CD4-positive, alpha-beta T cell (primary cell): ENCODE measurements at regions not wholly inside any gene's neighbourhood (a gene's known extent, or its start where the extent isn't known, plus 50 kb on each side); places are given as distances from the start of the nearest gene placed in this dataset.

Experiments
- ATAC-seq: fragments of 200-7000 bp; cut with Tn5 transposase; one replicate; pipeline ENCODE4 v1.10.0; 2022; ENCODE audit warnings: mild to moderate bottlenecking; ENCODE audit not compliant: poor library complexity
- CTCF ChIA-PET: fragments of 350-600 bp; sonication (Branson Sonifier 250); formaldehyde crosslinking; loops from one replicate; lab custom pipeline; 2021; ENCODE audit warnings: antibody characterized with exemption, inconsistent platforms; lab: Charles Lee
- POLR2A ChIA-PET: fragments of 350-600 bp; sonication (Branson Sonifier 250); formaldehyde crosslinking; loops from one replicate; lab custom pipeline; 2021; ENCODE audit warnings: antibody characterized with exemption, inconsistent platforms; lab: Charles Lee
- DNase-seq, 14 experiments: peaks; one replicate each; pipeline ENCODE4 v3.0.0-alpha.2; 2013 to 2020; ENCODE audit warnings: mixed read lengths in 2 of 14
- H3K27ac ChIP-seq, 2 donors: one replicate each; pipeline versions ENCODE4 v1.5.1 to v1.7.0; 2013; ENCODE audit warnings: low read length in 2 of 2, low read depth in 1 of 2, mild to moderate bottlenecking in 1 of 2
- H3K27me3 ChIP-seq, 2 experiments: 1 replicate in 1 of 2; 2 replicates in 1 of 2; pipeline versions ENCODE4 v1.6.1 to v1.7.0; 2013; ENCODE audit warnings: low read length in 2 of 2, control low read depth in 1 of 2, mild to moderate bottlenecking in 1 of 2, moderate library complexity in 1 of 2; ENCODE audit not compliant: insufficient read depth in 2 of 2, control insufficient read depth in 1 of 2
- H3K36me3 ChIP-seq: one replicate; pipeline ENCODE4 v1.6.1; 2013; ENCODE audit warnings: low read length, control low read depth; ENCODE audit not compliant: insufficient read depth
- H3K4me1 ChIP-seq: one replicate; pipeline ENCODE4 v1.6.1; 2013; ENCODE audit warnings: low read length, control low read depth; ENCODE audit not compliant: insufficient read depth
- H3K4me3 ChIP-seq: one replicate; pipeline ENCODE4 v1.5.1; 2013; ENCODE audit warnings: mild to moderate bottlenecking, low read length, moderate library complexity
- H3K9me3 ChIP-seq, 2 experiments: 1 replicate in 1 of 2; 2 replicates in 1 of 2; pipeline versions ENCODE4 v1.6.1 to v1.7.0; 2013; ENCODE audit warnings: low read length in 2 of 2, mild to moderate bottlenecking in 2 of 2, control low read depth in 1 of 2, moderate library complexity in 1 of 2; ENCODE audit not compliant: control insufficient read depth in 1 of 2, insufficient read depth in 1 of 2
- H3K27ac Mint-ChIP-seq: one replicate; pipeline ENCODE4 v1.8.0; 2020; ENCODE audit warnings: mixed read lengths
- H3K27me3 Mint-ChIP-seq: one replicate; pipeline ENCODE4 v1.8.0; 2021; ENCODE audit warnings: mixed read lengths
- H3K36me3 Mint-ChIP-seq: one replicate; pipeline ENCODE4 v1.8.0; 2021; ENCODE audit warnings: low read depth, mixed read lengths
- H3K4me1 Mint-ChIP-seq: one replicate; pipeline ENCODE4 v1.8.0; 2021; ENCODE audit warnings: low read depth, mixed read lengths
- H3K4me3 Mint-ChIP-seq: one replicate; pipeline ENCODE4 v1.8.0; 2020; ENCODE audit warnings: mild to moderate bottlenecking, mixed read lengths
- H3K9me3 Mint-ChIP-seq: one replicate; pipeline ENCODE4 v1.8.0; 2020; ENCODE audit warnings: mixed read lengths
- intact Hi-C, 2 experiments: fragments of 100-400 bp; cut with DNase I in 1 of 2; cut with micrococcal nuclease in 1 of 2; formaldehyde crosslinking; loops; one replicate each; pipeline versions ENCODE4 v1.15.1 to v1.9.0; 2023 to 2025; cut with DNase I, micrococcal nuclease
- TF ChIP-seq, protein P1 (sequence below): fragments of 200-600 bp; IDR thresholded peaks from one replicate; pipeline ENCODE4 v1.8.0; 2022; ENCODE audit warnings: antibody characterized with exemption, mild to moderate bottlenecking

DNA sequence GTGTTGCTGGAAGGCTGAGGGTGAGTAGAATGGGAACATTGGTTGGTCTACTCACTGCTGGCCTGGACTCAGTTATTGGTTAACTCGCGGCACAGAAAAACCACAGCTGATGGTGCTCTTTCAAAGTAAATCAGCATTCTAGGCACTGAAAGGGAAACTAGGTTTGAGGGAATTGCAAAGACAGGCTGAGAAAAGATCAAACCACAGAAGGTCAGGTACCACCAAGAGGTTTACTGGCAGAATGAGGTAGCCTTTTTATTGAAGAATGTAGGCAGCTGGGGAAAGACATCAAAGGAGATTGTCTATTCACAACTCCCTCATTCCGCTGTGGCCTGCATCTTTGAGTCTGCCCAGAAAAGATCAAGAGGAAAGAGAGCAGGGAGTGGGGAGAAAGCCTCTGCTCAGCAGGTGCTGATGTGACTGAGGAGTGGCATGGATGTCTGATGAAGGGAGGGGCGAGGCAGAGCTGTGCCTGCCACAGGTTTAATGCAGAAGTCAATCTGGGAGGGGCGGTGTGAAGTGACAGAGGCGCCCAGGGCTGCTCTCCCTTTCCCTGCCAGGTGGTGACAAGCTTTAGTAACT, 255.5 kb downstream of the MAN2A1 start:
- Histone ChIP-seq H3K27me3 (no peaks in the 10 kb centered on the region), H3K4me1 (peaks cover 7% of the 10 kb centered on the region), H3K27ac (no peak overlapping the region), H3K36me3 (no peaks in the 10 kb centered on the region), H3K4me3 (no peak overlapping the region), H3K9me3 (peaks cover 3 to 4% of the 10 kb centered on the region in 2 experiments)
- H3K9me3 Mint-ChIP-seq, result no peaks in the 10 kb centered on the region
- H3K4me3 Mint-ChIP-seq, result no peak overlapping the region
- TF ChIP-seq, protein P1, sequence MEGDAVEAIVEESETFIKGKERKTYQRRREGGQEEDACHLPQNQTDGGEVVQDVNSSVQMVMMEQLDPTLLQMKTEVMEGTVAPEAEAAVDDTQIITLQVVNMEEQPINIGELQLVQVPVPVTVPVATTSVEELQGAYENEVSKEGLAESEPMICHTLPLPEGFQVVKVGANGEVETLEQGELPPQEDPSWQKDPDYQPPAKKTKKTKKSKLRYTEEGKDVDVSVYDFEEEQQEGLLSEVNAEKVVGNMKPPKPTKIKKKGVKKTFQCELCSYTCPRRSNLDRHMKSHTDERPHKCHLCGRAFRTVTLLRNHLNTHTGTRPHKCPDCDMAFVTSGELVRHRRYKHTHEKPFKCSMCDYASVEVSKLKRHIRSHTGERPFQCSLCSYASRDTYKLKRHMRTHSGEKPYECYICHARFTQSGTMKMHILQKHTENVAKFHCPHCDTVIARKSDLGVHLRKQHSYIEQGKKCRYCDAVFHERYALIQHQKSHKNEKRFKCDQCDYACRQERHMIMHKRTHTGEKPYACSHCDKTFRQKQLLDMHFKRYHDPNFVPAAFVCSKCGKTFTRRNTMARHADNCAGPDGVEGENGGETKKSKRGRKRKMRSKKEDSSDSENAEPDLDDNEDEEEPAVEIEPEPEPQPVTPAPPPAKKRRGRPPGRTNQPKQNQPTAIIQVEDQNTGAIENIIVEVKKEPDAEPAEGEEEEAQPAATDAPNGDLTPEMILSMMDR, result no peak
- intact Hi-C loops, result no loop called here
- H3K27me3 Mint-ChIP-seq, result no peaks in the 10 kb centered on the region
- ATAC-seq (peak; percentile 51), DNase-seq (peak in 4 of 14 experiments; percentile 4 to 20 (median 5))
- ChIA-PET POLR2A (interaction anchor here (1.0 kb wide), 1 partner anchor 23 kb away, joined by 3 read pairs; no protein-coding TSS in a partner anchor), CTCF (no interaction called here)
- no peak overlapping the region for H3K27ac Mint-ChIP-seq
- no peaks in the 10 kb centered on the region for H3K36me3 Mint-ChIP-seq
- H3K4me1 Mint-ChIP-seq, result peaks cover 24% of the 10 kb centered on the region

DNA sequence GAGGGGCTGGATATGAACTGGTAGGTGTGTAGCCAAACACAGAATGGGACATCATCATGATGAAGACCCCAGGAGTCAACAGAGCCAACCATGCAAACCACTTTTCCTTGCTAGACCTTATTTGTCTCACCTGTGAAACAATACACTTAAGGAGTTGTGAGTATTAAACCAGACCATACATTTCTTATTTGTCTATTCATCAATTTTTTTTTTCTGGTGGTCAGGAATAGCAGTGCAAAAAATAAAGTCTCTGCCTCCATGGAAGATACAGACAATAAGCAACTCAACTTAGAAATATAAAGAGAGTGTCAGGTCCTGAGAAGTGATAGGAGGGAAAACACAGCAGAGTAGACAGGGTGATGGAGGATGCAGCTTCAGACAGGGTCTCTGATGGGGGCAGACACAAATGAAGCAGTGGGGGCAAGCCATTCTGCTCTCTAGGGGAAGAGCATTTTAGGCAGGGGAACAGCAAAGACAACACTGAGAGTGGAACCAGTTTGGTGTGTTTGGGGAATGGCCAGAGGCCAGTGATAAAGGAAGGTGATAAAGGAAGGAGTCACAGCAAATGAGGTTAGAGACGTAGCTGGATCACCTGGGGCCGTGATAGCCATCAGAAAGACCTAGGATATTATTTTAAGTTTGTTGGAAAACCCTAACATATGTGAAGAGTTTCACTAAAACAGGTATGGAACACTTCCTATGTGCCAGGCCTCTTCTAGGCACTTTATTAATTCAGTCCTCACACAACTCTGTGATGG, 256.2 kb downstream of the MAN2A1 start:
- Mint-ChIP-seq H3K9me3 (no peaks in the 10 kb centered on the region), H3K4me1 (peaks cover 24% of the 10 kb centered on the region), H3K36me3 (no peaks in the 10 kb centered on the region), H3K4me3 (no peak overlapping the region), H3K27ac (no peak overlapping the region), H3K27me3 (no peaks in the 10 kb centered on the region)
- no peak for DNase-seq
- TF ChIP-seq, protein P1, result no peak
- intact Hi-C loops, result no loop called here
- H3K9me3 ChIP-seq, result peaks cover 0 to 2% of the 10 kb centered on the region in 2 experiments
- ATAC-seq, result no peak
- no peak overlapping the region for H3K27ac ChIP-seq
- ChIA-PET POLR2A (no interaction called here), CTCF (no interaction called here)
- no peaks in the 10 kb centered on the region for H3K27me3 ChIP-seq
- H3K4me1 ChIP-seq, result peaks cover 7% of the 10 kb centered on the region
- H3K36me3 ChIP-seq, result no peaks in the 10 kb centered on the region
- H3K4me3 ChIP-seq, result no peak overlapping the region

DNA sequence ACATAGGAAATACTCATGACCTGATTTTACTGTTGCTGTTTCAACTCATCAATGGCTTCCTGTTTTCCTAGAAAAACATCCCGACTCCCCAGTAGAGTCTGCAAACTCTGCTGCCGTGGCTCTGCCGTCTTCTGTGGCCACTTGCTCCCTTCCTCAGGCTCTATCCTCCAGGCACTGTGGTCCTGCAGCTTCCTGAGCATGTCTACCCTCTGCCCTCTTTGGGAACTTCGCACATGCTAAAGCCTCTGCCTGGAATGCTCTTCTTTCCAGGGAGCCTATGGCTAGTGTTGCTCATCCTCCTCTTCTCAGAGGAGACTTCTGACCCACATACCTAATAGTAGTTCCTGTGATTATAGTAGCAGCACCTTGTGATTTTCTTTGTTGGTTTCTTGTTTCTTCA, 256.9 kb downstream of the MAN2A1 start:
- H3K36me3 ChIP-seq, result no peaks in the 10 kb centered on the region
- POLR2A ChIA-PET, result no interaction called here
- ATAC-seq (no peak), DNase-seq (no peak)
- no peaks in the 10 kb centered on the region for H3K27me3 ChIP-seq
- H3K4me1 ChIP-seq, result peaks cover 7% of the 10 kb centered on the region
- TF ChIP-seq, protein P1, result no peak
- CTCF ChIA-PET, result no interaction called here
- intact Hi-C loops, result no loop called here
- H3K27ac ChIP-seq, result no peak overlapping the region
- H3K27me3 Mint-ChIP-seq, result no peaks in the 10 kb centered on the region
- H3K27ac Mint-ChIP-seq, result no peak overlapping the region
- H3K9me3 Mint-ChIP-seq, result no peaks in the 10 kb centered on the region
- no peaks in the 10 kb centered on the region for H3K36me3 Mint-ChIP-seq
- no peak overlapping the region for H3K4me3 ChIP-seq
- H3K4me1 Mint-ChIP-seq, result peaks cover 24% of the 10 kb centered on the region
- H3K4me3 Mint-ChIP-seq, result no peak overlapping the region
- H3K9me3 ChIP-seq, result no peaks in the 10 kb centered on the region
